ENCODE measurements at regions not wholly inside any gene's neighbourhood (a gene's known extent, or its start where the extent isn't known, plus 50 kb on each side); places are given as distances from the start of the nearest gene placed in this dataset.

DNA sequence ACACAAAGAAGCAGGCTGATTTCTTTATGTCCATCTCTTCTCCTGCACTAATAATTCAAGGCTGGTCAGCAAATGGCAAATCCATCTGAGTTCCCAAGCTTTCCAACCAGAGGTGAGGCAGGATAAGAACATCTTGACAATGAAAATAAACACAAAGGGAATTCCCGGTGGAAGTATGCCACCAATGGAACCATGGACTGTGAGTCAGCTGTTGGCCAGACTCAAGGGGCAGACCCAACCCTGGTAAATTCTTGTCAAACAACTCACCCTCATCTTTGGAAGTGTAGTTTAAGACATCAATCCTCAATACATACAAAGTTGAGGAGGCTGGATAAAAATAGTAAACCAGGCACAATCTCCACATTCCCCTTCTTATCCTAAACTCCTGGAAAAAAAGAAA lies 74.3 kb upstream of the CES5A start:
- TF ChIP-seq, protein P1, sequence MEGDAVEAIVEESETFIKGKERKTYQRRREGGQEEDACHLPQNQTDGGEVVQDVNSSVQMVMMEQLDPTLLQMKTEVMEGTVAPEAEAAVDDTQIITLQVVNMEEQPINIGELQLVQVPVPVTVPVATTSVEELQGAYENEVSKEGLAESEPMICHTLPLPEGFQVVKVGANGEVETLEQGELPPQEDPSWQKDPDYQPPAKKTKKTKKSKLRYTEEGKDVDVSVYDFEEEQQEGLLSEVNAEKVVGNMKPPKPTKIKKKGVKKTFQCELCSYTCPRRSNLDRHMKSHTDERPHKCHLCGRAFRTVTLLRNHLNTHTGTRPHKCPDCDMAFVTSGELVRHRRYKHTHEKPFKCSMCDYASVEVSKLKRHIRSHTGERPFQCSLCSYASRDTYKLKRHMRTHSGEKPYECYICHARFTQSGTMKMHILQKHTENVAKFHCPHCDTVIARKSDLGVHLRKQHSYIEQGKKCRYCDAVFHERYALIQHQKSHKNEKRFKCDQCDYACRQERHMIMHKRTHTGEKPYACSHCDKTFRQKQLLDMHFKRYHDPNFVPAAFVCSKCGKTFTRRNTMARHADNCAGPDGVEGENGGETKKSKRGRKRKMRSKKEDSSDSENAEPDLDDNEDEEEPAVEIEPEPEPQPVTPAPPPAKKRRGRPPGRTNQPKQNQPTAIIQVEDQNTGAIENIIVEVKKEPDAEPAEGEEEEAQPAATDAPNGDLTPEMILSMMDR (IDR thresholded peaks at IDR 0.05; ENCODE audit: insufficient read depth, low read length, poor library complexity, severe bottlenecking) = no peak
- TF ChIP-seq EZH2phosphoT487 (conservative IDR thresholded peaks at IDR 0.05; ENCODE audit: low read length) = no peak

Data from SU-DHL-6 (cell line).